GM11168 (cell line): ENCODE measurements at regions not wholly inside any gene's neighbourhood (a gene's known extent, or its start where the extent isn't known, plus 50 kb on each side); places are given as distances from the start of the nearest gene placed in this dataset.

Source experiments
- in situ Hi-C: fragments of 300-500 bp; cut with MboI; formaldehyde crosslinking; loops from one replicate; pipeline ENCODE4 v1.12.0; 2022; ENCODE audit warnings: low sequenced_read_pairs; ENCODE audit not compliant: unreplicated experiment

DNA sequence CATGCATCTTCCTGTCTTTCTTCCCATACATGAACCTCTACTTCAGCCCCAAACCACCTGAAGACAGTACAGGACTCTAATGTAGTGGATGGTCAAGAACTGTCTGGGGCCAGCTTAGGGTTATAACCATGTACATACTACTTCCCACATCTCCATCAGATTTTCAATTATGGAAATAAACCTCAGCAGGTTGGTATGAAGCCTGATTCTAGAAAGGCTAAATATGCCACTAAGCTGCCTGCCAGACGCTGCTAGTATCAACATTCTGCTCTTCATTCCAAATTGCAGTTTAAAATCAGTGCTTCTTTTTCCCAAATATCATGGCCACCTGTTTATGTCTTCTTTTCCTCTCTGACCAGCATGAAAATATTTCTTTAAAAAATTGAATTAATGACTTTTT is 99.2 kb upstream of the ID4 start:
- in situ Hi-C loops = no loop called here

GRCh38 chr6:19749722-19750121 is 87.4 kb upstream of the ID4 start:
- in situ Hi-C loops = no loop called here

- in situ Hi-C loops = no loop called here
Observed at GRCh38 chr6:19752746-19753145, 84.4 kb upstream of the ID4 start.

DNA sequence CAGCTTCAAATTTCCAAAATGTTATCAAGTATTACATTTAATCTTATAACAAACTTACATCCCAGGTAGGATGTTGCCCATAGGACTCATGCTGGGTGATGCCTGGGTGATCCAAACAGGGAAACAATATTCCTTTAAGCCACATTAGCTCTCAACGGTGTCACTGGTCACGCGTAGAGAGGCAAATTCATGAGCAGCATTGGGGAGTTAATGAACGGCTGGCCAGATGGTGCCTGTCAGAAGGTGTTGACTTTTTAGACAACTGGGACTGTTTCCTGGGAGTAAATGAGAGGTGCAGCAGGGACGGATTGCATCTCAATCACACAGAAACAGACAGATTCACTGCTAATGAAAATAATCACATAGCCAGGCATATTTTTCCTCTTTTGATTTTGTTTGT is 83.3 kb upstream of the ID4 start:
- in situ Hi-C loops = no loop called here

GRCh38 chr6:19754686-19755085 is 82.5 kb upstream of the ID4 start:
- in situ Hi-C loops = no loop called here

GRCh38 chr6:19755181-19755580 is 82.0 kb upstream of the ID4 start:
- in situ Hi-C loops = no loop called here

DNA sequence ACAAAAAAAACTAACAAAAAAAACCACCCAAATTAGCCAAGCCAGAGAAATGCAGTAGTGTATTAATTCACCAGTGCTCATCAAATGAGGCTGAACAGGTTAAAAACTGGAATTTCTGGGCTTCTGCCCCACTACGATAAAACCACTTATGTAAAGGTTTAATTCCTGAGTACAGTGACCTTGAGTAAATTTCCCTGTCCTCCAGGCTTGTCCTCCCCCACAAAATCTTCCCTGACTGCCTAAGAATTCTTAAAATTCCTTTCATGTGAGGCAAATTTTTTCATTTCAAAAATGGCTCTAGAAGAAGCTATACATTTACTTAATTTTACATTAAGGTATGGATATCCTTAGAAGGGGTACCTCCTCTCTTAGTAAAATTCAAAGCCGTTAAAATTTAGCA is 80.1 kb upstream of the ID4 start:
- in situ Hi-C loops = no loop called here

GRCh38 chr6:19759117-19759880 is 77.9 kb upstream of the ID4 start:
- in situ Hi-C loops = no loop called here

DNA sequence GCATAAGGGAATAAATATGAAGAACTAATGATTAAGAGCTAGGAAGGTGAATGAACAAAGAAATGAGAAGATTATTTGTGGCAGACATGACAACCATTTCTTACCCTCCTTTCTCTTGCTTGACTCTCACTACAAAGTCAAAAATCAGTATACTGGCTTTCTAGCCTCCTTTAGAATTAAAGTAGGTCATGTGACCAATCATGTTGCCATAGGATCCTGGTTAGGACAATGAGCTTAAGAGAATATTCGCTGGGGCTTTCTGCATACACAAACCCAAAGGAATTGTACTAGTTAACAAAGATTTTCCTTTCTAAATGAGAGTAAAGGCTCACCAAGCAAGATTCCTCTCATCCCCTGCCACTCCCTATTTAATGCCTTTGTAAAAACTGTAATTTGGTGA is 76.0 kb upstream of the ID4 start:
- in situ Hi-C loops = no loop called here

GRCh38 chr6:19771753-19772336 is 65.3 kb upstream of the ID4 start:
- in situ Hi-C loops = no loop called here

DNA sequence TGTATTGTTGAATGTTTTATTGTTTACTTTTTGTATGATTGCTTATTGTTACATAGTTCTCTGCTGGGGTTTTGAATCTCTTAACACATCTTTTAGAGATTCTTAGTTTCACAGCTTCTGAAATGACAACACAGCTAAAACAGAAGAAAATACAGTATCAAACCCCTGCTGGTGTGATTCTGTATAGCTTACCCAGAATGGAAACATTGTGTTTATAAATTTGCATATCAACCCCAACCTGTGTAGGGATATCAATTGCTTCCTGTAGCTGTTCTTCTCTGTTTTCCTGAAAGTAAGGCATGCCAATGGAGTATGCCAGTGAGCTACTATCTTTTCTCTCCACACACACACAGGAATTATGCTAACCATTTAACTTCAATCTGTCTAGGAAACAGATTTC is 64.3 kb upstream of the ID4 start:
- in situ Hi-C loops = no loop called here

- in situ Hi-C loops = no loop called here
Observed at GRCh38 chr6:19781269-19781668, 55.9 kb upstream of the ID4 start.

- in situ Hi-C loops = no loop called here
Observed at GRCh38 chr6:19782588-19782987, 54.6 kb upstream of the ID4 start.
